ENCODE measurements at regions not wholly inside any gene's neighbourhood (a gene's known extent, or its start where the extent isn't known, plus 50 kb on each side); places are given as distances from the start of the nearest gene placed in this dataset.

DNA sequence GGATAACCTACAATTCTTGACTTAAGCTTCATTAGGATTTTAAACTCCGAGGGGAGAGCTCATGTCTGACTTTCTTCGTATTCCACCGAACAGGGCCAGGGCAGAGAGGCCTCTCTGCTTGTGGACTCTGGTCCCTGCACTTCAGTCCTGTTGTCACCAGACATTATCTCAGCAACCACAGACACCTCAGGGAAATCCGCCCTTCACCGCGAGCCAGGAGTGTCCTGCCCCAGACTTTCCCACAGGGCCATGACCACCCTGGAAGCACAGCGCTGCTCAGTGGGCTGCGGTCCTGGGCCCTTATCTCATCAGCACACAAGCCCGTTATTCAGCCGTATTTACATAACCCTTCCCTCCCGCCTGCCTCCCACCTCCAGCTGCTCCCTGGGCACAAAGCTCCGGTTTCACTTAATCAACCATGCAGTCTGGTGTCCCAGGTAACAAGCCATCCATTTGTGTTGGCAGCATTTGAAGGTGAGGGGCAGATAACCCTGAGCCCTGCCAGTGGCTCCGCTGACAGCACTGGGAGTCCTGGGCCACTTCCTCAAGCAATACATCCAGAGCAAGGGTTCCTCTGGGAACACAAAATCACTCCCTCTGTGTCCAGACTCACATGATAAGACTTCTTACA, 122.8 kb upstream of the RAB4A start (continued):
- TF ChIP-seq, protein P1, sequence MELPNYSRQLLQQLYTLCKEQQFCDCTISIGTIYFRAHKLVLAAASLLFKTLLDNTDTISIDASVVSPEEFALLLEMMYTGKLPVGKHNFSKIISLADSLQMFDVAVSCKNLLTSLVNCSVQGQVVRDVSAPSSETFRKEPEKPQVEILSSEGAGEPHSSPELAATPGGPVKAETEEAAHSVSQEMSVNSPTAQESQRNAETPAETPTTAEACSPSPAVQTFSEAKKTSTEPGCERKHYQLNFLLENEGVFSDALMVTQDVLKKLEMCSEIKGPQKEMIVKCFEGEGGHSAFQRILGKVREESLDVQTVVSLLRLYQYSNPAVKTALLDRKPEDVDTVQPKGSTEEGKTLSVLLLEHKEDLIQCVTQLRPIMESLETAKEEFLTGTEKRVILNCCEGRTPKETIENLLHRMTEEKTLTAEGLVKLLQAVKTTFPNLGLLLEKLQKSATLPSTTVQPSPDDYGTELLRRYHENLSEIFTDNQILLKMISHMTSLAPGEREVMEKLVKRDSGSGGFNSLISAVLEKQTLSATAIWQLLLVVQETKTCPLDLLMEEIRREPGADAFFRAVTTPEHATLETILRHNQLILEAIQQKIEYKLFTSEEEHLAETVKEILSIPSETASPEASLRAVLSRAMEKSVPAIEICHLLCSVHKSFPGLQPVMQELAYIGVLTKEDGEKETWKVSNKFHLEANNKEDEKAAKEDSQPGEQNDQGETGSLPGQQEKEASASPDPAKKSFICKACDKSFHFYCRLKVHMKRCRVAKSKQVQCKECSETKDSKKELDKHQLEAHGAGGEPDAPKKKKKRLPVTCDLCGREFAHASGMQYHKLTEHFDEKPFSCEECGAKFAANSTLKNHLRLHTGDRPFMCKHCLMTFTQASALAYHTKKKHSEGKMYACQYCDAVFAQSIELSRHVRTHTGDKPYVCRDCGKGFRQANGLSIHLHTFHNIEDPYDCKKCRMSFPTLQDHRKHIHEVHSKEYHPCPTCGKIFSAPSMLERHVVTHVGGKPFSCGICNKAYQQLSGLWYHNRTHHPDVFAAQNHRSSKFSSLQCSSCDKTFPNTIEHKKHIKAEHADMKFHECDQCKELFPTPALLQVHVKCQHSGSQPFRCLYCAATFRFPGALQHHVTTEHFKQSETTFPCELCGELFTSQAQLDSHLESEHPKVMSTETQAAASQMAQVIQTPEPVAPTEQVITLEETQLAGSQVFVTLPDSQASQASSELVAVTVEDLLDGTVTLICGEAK (IDR thresholded peaks at IDR 0.05) = no peak
- TF ChIP-seq, protein P1 (CRISPR knock-in tag; IDR thresholded peaks at IDR 0.05) = peak; percentile 63; the same call in 1 of the 2 replicates
- no peak for TF ChIP-seq NFE2L2 (IDR thresholded peaks at IDR 0.05; ENCODE audit: low read length)
- no peak for TF ChIP-seq ATAD3A (CRISPR knock-in tag; IDR thresholded peaks at IDR 0.05)
- TF ChIP-seq, protein P2, sequence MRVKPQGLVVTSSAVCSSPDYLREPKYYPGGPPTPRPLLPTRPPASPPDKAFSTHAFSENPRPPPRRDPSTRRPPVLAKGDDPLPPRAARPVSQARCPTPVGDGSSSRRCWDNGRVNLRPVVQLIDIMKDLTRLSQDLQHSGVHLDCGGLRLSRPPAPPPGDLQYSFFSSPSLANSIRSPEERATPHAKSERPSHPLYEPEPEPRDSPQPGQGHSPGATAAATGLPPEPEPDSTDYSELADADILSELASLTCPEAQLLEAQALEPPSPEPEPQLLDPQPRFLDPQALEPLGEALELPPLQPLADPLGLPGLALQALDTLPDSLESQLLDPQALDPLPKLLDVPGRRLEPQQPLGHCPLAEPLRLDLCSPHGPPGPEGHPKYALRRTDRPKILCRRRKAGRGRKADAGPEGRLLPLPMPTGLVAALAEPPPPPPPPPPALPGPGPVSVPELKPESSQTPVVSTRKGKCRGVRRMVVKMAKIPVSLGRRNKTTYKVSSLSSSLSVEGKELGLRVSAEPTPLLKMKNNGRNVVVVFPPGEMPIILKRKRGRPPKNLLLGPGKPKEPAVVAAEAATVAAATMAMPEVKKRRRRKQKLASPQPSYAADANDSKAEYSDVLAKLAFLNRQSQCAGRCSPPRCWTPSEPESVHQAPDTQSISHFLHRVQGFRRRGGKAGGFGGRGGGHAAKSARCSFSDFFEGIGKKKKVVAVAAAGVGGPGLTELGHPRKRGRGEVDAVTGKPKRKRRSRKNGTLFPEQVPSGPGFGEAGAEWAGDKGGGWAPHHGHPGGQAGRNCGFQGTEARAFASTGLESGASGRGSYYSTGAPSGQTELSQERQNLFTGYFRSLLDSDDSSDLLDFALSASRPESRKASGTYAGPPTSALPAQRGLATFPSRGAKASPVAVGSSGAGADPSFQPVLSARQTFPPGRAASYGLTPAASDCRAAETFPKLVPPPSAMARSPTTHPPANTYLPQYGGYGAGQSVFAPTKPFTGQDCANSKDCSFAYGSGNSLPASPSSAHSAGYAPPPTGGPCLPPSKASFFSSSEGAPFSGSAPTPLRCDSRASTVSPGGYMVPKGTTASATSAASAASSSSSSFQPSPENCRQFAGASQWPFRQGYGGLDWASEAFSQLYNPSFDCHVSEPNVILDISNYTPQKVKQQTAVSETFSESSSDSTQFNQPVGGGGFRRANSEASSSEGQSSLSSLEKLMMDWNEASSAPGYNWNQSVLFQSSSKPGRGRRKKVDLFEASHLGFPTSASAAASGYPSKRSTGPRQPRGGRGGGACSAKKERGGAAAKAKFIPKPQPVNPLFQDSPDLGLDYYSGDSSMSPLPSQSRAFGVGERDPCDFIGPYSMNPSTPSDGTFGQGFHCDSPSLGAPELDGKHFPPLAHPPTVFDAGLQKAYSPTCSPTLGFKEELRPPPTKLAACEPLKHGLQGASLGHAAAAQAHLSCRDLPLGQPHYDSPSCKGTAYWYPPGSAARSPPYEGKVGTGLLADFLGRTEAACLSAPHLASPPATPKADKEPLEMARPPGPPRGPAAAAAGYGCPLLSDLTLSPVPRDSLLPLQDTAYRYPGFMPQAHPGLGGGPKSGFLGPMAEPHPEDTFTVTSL (CRISPR knock-in tag; IDR thresholded peaks at IDR 0.05; ENCODE audit: borderline replicate concordance) = no peak; the same call in 1 of the 2 replicates
- TF ChIP-seq, protein P3, sequence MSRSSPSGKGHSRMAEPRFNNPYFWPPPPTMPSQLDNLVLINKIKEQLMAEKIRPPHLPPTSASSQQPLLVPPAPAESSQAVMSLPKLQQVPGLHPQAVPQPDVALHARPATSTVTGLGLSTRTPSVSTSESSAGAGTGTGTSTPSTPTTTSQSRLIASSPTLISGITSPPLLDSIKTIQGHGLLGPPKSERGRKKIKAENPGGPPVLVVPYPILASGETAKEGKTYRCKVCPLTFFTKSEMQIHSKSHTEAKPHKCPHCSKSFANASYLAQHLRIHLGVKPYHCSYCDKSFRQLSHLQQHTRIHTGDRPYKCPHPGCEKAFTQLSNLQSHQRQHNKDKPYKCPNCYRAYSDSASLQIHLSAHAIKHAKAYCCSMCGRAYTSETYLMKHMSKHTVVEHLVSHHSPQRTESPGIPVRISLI (CRISPR knock-in tag; IDR thresholded peaks at IDR 0.05; ENCODE audit: borderline replicate concordance) = peak; percentile 34; the same call in 1 of the 2 replicates
- no peak for TF ChIP-seq PCBP1 (IDR thresholded peaks at IDR 0.05; ENCODE audit: borderline replicate concordance, low read depth, low read length)
- no peak; the same call in 1 of the 2 replicates for TF ChIP-seq ZNF513 (CRISPR knock-in tag; conservative IDR thresholded peaks at IDR 0.05)
- 0 out of 2 replicates have a peak, but pooled peaks have one; percentile 25 for TF ChIP-seq ZNF430 (CRISPR knock-in tag; IDR thresholded peaks at IDR 0.05)
- peak; percentile 80; the same call in 1 of the 2 replicates for TF ChIP-seq MAF1 (CRISPR knock-in tag; IDR thresholded peaks at IDR 0.05; ENCODE audit: borderline replicate concordance)
- peak; percentile 71 for TF ChIP-seq SOX5 (CRISPR knock-in tag; IDR thresholded peaks at IDR 0.05; ENCODE audit: borderline replicate concordance)

Data from HepG2 (cell line).